IMR-90 (cell line): ENCODE measurements at regions not wholly inside any gene's neighbourhood (a gene's known extent, or its start where the extent isn't known, plus 50 kb on each side); places are given as distances from the start of the nearest gene placed in this dataset.

ENCODE experiments used
- ATAC-seq: fragments of 200-7000 bp; cut with Tn5 transposase; 2 replicates; pipeline ENCODE4 v1.9.1; 2020; ENCODE audit warnings: low read depth, mild to moderate bottlenecking, moderate library complexity
- BruUV-seq: library from RNA; stranded (reverse); fragments of 400-500 nt; replicated peaks from 2 replicates; lab custom pipeline; 2021; lab: Mats Ljungman, UMichigan
- CTCF ChIA-PET: fragments of 300-600 bp; formaldehyde crosslinking; extraction: SDS; loops from one replicate; lab custom pipeline; 2021; ENCODE audit warnings: antibody characterized with exemption; lab: Yijun Ruan, JAX
- POLR2A ChIA-PET: fragments of 300-600 bp; sonication (Branson Sonifier 250); formaldehyde crosslinking; loops from one replicate; lab custom pipeline; 2022; ENCODE audit warnings: antibody characterized with exemption; ENCODE audit not compliant: unreplicated experiment; lab: Charles Lee
- DNase-seq: peaks from one replicate; pipeline ENCODE4 v3.0.0; 2013
- H2AFZ ChIP-seq: replicated peaks from 2 replicates; pipeline ENCODE3; 2013; ENCODE audit warnings: low read length, mild to moderate bottlenecking; ENCODE audit not compliant: poor library complexity
- H2AK5ac ChIP-seq: 2 replicates; pipeline ENCODE4 v1.6.1; 2013; ENCODE audit warnings: low read depth, low read length, inconsistent platforms
- H2AK9ac ChIP-seq: replicated peaks from 2 replicates; pipeline ENCODE3; 2013; ENCODE audit warnings: mild to moderate bottlenecking, low read depth, low read length, moderate library complexity; ENCODE audit not compliant: poor library complexity
- H2BK120ac ChIP-seq: 2 replicates; pipeline ENCODE4 v1.6.1; 2013; ENCODE audit warnings: low read depth, low read length, inconsistent platforms
- H2BK15ac ChIP-seq: 3 replicates; pipeline ENCODE4 v1.6.1; 2013; ENCODE audit warnings: low read depth, low read length, inconsistent platforms
- H2BK20ac ChIP-seq: 2 replicates; pipeline ENCODE4 v1.6.1; 2013; ENCODE audit warnings: low read depth, mild to moderate bottlenecking, inconsistent platforms, low read length, moderate library complexity
- H2BK5ac ChIP-seq: 2 replicates; pipeline ENCODE4 v1.6.1; 2013; ENCODE audit warnings: mild to moderate bottlenecking, low read depth, low read length, inconsistent platforms; ENCODE audit not compliant: poor library complexity, severe bottlenecking
- H3K14ac ChIP-seq: replicated peaks from 2 replicates; pipeline ENCODE4 v1.6.1; 2013; ENCODE audit warnings: low read depth, low read length, inconsistent platforms
- H3K18ac ChIP-seq: 2 replicates; pipeline ENCODE4 v1.6.1; 2013; ENCODE audit warnings: low read depth, low read length, control low read depth
- H3K23ac ChIP-seq: 2 replicates; pipeline ENCODE4 v1.6.1; 2013; ENCODE audit warnings: low read depth, low read length, inconsistent platforms
- H3K27ac ChIP-seq: 2 replicates; pipeline ENCODE4 v1.5.1; 2013; ENCODE audit warnings: mild to moderate bottlenecking, control low read depth, low read length; ENCODE audit not compliant: insufficient read depth
- H3K27me3 ChIP-seq: 2 replicates; pipeline ENCODE4 v1.6.1; 2013; ENCODE audit warnings: low read length; ENCODE audit not compliant: control insufficient read depth, insufficient read depth
- H3K36me3 ChIP-seq: 2 replicates; pipeline ENCODE4 v1.6.1; 2013; ENCODE audit warnings: low read length, mixed read lengths; ENCODE audit not compliant: control insufficient read depth, insufficient read depth
- H3K4ac ChIP-seq: 2 replicates; pipeline ENCODE4 v1.6.1; 2013; ENCODE audit warnings: low read depth, low read length, inconsistent platforms
- H3K4me1 ChIP-seq: 2 replicates; pipeline ENCODE4 v1.6.1; 2013; ENCODE audit warnings: low read length, mixed read lengths; ENCODE audit not compliant: control insufficient read depth, insufficient read depth
- H3K4me2 ChIP-seq: 2 replicates; pipeline ENCODE4 v1.6.1; 2013; ENCODE audit warnings: low read depth, mild to moderate bottlenecking, control low read depth, low read length, moderate library complexity
- H3K4me3 ChIP-seq: 2 replicates; pipeline ENCODE4 v1.5.1; 2013; ENCODE audit warnings: low read depth, mild to moderate bottlenecking, control low read depth, low read length, moderate library complexity; ENCODE audit not compliant: insufficient read depth
- H3K56ac ChIP-seq: 2 replicates; pipeline ENCODE4 v1.6.1; 2013; ENCODE audit warnings: low read length, inconsistent platforms; ENCODE audit not compliant: insufficient read depth; ENCODE audit errors: extremely low read depth
- H3K79me1 ChIP-seq, 2 experiments: 2 replicates each; pipeline ENCODE4 v1.6.1; 2013; ENCODE audit warnings: low read length in 2 of 2, inconsistent platforms in 1 of 2, low read depth in 1 of 2
- H3K9ac ChIP-seq: 2 replicates; pipeline ENCODE4 v1.6.1; 2013; ENCODE audit warnings: low read depth, low read length, control low read depth
- H3K9me1 ChIP-seq: 2 replicates; pipeline ENCODE4 v1.6.1; 2013; ENCODE audit warnings: low read length, inconsistent platforms; ENCODE audit not compliant: insufficient read depth
- H3K9me3 ChIP-seq: 2 replicates; pipeline ENCODE4 v1.6.1; 2013; ENCODE audit warnings: low read length; ENCODE audit not compliant: control insufficient read depth, insufficient read depth
- H4K20me1 ChIP-seq: 2 replicates; pipeline ENCODE4 v1.6.1; 2013; ENCODE audit warnings: low read length, inconsistent platforms; ENCODE audit not compliant: insufficient read depth
- H4K5ac ChIP-seq: 2 replicates; pipeline ENCODE4 v1.6.1; 2013; ENCODE audit warnings: mild to moderate bottlenecking, low read depth, low read length, control low read depth
- H4K8ac ChIP-seq, 2 experiments: 2 replicates each; pipeline ENCODE4 v1.6.1; 2013; ENCODE audit warnings: low read depth in 2 of 2, low read length in 2 of 2, control low read depth in 1 of 2, inconsistent platforms in 1 of 2
- H4K91ac ChIP-seq: 2 replicates; pipeline ENCODE4 v1.6.1; 2013; ENCODE audit warnings: low read depth, low read length, inconsistent platforms; ENCODE audit not compliant: insufficient read depth
- MAFK ChIP-seq: IDR thresholded peaks from 2 replicates; pipeline ENCODE4 v1.6.1; 2012; ENCODE audit warnings: low read depth, low read length, improper control_type of control experiment
- MAZ ChIP-seq: IDR thresholded peaks from 2 replicates; pipeline ENCODE4 v1.6.1; 2012; ENCODE audit warnings: low read depth, mild to moderate bottlenecking, low read length, improper control_type of control experiment, moderate library complexity, borderline replicate concordance
- MXI1 ChIP-seq: IDR thresholded peaks from 2 replicates; pipeline ENCODE4 v1.6.1; 2012; ENCODE audit warnings: low read depth, mild to moderate bottlenecking, low read length, moderate library complexity, borderline replicate concordance
- NFE2L2 ChIP-seq: fragments of 150-350 bp; IDR thresholded peaks from 2 replicates; pipeline ENCODE4 v1.6.1; 2016; ENCODE audit warnings: low read depth, mild to moderate bottlenecking, low read length
- WGBS, 2 experiments: methylation state at CpG; one replicate each; pipeline versions ENCODE4 v1.1.5 to v1.1.7; 2013; ENCODE audit warnings: missing lambda C conversion rate in 2 of 2; ENCODE audit not compliant: insufficient read length in 1 of 2; ENCODE audit errors: extremely low coverage in 2 of 2; 5-methylcytosine and 5-hydroxymethylcytosine counted together
- dilution Hi-C: fragments of 300-500 bp; cut with HindIII; formaldehyde crosslinking; loops from one replicate; pipeline ENCODE4 v1.14.3; 2018; ENCODE audit warnings: low sequenced_read_pairs; ENCODE audit not compliant: unreplicated experiment
- in situ Hi-C: fragments of 300-500 bp; cut with MboI; formaldehyde crosslinking; loops from 3 replicates; pipeline ENCODE4 v1.14.3; 2019; ENCODE audit warnings: low sequenced_read_pairs, inconsistent platforms, mixed read lengths
- intact Hi-C: fragments of 100-400 bp; cut with micrococcal nuclease; formaldehyde crosslinking; loops from 2 replicates; pipeline ENCODE4 v1.10.0; 2022
- TF ChIP-seq, protein P1 (sequence below): conservative IDR thresholded peaks from 2 replicates; pipeline ENCODE4 v1.5.1; 2012; ENCODE audit warnings: mild to moderate bottlenecking, low read depth, low read length, improper control_type of control experiment
- TF ChIP-seq, protein P2 (sequence below): fragments of 150-350 bp; IDR thresholded peaks from 2 replicates; pipeline ENCODE4 v1.6.1; 2017; ENCODE audit warnings: mild to moderate bottlenecking, antibody characterized with exemption, low read length, low read depth

DNA sequence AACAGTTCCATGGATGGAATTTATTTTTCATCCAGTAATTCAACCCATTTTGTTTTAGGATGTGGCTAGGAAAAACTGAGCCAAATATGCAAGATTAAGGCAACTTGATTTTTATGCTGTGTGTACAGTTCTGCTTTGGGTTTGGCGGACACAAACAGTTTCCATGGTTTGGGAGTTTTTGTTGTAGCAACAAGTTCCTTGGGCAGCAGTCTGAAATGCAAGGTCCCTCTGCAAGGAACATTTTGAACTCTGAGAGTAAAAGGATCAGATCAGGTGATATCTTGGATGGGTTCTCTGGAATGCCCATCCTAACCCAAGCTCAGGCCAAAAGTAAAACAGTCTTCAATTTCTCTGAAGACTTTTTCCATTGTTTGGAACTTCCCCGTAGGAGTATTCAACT lies 161.2 kb downstream of the TMX1 start:
- H3K23ac ChIP-seq, result no peak overlapping the region
- H2BK15ac ChIP-seq, result 0 out of 3 replicates have a peak overlapping the region, but pooled peaks have one; percentile 50
- peaks cover 0 to 16% of the 10 kb centered on the region in 2 experiments; a peak in 2 of 4 replicates for H3K79me1 ChIP-seq
- H2AFZ ChIP-seq, result no peak overlapping the region
- H4K20me1 ChIP-seq, result no peaks in the 10 kb centered on the region
- H3K4ac ChIP-seq, result peak overlapping the region; percentile 18
- intact Hi-C loops (no loop called here), in situ Hi-C loops (no loop called here), dilution Hi-C loops (no loop called here)
- no peak overlapping the region for H4K8ac ChIP-seq
- no peak overlapping the region for H3K4me3 ChIP-seq
- TF ChIP-seq, protein P1, sequence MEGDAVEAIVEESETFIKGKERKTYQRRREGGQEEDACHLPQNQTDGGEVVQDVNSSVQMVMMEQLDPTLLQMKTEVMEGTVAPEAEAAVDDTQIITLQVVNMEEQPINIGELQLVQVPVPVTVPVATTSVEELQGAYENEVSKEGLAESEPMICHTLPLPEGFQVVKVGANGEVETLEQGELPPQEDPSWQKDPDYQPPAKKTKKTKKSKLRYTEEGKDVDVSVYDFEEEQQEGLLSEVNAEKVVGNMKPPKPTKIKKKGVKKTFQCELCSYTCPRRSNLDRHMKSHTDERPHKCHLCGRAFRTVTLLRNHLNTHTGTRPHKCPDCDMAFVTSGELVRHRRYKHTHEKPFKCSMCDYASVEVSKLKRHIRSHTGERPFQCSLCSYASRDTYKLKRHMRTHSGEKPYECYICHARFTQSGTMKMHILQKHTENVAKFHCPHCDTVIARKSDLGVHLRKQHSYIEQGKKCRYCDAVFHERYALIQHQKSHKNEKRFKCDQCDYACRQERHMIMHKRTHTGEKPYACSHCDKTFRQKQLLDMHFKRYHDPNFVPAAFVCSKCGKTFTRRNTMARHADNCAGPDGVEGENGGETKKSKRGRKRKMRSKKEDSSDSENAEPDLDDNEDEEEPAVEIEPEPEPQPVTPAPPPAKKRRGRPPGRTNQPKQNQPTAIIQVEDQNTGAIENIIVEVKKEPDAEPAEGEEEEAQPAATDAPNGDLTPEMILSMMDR, result no peak
- no peak for TF ChIP-seq MAZ
- TF ChIP-seq, protein P2, sequence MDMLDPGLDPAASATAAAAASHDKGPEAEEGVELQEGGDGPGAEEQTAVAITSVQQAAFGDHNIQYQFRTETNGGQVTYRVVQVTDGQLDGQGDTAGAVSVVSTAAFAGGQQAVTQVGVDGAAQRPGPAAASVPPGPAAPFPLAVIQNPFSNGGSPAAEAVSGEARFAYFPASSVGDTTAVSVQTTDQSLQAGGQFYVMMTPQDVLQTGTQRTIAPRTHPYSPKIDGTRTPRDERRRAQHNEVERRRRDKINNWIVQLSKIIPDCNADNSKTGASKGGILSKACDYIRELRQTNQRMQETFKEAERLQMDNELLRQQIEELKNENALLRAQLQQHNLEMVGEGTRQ, result no peak
- TF ChIP-seq MXI1, result no peak
- TF ChIP-seq MAFK, result no peak
- TF ChIP-seq NFE2L2, result no peak
- peak overlapping the region; percentile 24; the same call in 1 of the 2 replicates for H3K14ac ChIP-seq
- WGBS, 2 experiments, result no CpG with 5 or more reads among the region's 2 CpGs
- H3K18ac ChIP-seq, result no peak overlapping the region
- H2BK120ac ChIP-seq, result peak overlapping the region; percentile 36
- no peak overlapping the region for H3K4me2 ChIP-seq
- no peak for ATAC-seq
- H4K5ac ChIP-seq, result no peak overlapping the region
- ChIA-PET POLR2A (no interaction called here), CTCF (no interaction called here)
- H3K27ac ChIP-seq, result no peak overlapping the region
- H3K9me1 ChIP-seq, result peaks cover 7% of the 10 kb centered on the region; the same call in 1 of the 2 replicates
- peaks cover 12% of the 10 kb centered on the region for H3K4me1 ChIP-seq
- H3K9ac ChIP-seq, result no peak overlapping the region
- H4K91ac ChIP-seq, result no peak overlapping the region
- BruUV-seq, result no TSS peak
- no peaks in the 10 kb centered on the region for H3K36me3 ChIP-seq
- no peak overlapping the region for H3K56ac ChIP-seq
- H3K27me3 ChIP-seq, result no peaks in the 10 kb centered on the region
- H3K9me3 ChIP-seq, result no peaks in the 10 kb centered on the region
- H2BK20ac ChIP-seq, result peak overlapping the region; percentile 48; the same call in 1 of the 2 replicates
- no peak overlapping the region for H2BK5ac ChIP-seq
- H2AK9ac ChIP-seq, result no peak overlapping the region
- DNase-seq, result no peak
- no peak overlapping the region for H2AK5ac ChIP-seq
